GM18507 (cell line): ENCODE measurements at regions not wholly inside any gene's neighbourhood (a gene's known extent, or its start where the extent isn't known, plus 50 kb on each side); places are given as distances from the start of the nearest gene placed in this dataset.
"Not testable (repeated sequence)": the region's sequence is repeated elsewhere in the genome, so short reads cannot be mapped to it uniquely, and the experiment has no call there.

ENCODE experiments used
- DNase-seq: peaks from one replicate; pipeline ENCODE4 v3.0.0; 2011; ENCODE audit warnings: low read depth; ENCODE audit not compliant: insufficient read length; ENCODE audit errors: extremely low spot score
- FAIRE-seq: peaks from 2 replicates; lab custom pipeline; 2011; peaks lifted over from hg19 to GRCh38; lab: Jason Lieb, UNC

DNA sequence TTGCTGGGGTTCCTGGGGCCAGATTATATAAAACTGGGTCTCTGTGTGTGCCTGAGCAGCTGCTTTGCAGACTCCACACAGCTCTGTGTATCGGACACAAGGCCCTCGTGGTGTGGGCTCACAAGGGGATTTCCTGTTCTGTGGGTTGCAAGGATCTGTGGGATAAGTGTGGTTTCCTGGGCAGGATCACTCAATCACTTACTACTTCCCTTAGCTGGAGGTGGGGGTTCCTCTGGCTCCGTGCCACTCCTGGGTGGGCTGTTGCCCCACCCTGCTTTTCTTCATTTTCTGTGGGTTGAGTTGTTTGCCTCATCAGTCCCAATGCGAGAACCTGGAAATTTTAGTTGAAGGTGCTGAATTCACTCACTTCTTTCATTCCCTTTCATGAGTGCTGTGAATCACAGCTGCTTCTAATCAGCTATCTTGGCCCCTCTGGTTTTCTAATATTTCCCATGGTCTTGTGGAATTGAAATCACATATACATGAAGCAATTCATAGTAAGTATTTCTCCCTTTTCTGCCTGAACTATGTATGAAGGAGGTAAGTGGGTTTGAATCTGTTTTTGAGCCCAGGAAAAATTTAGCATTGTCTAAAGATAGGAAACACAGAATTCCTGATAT is 196.3 kb downstream of the DCDC2C start:
- FAIRE-seq, result no peak
- DNase-seq, result no peak

GRCh38 chr2:3902131-3902530 is 198.8 kb downstream of the DCDC2C start:
- DNase-seq (no peak), FAIRE-seq (no peak)

GRCh38 chr2:3904061-3904460 is 200.7 kb downstream of the DCDC2C start:
- no peak for FAIRE-seq
- no peak for DNase-seq

DNA sequence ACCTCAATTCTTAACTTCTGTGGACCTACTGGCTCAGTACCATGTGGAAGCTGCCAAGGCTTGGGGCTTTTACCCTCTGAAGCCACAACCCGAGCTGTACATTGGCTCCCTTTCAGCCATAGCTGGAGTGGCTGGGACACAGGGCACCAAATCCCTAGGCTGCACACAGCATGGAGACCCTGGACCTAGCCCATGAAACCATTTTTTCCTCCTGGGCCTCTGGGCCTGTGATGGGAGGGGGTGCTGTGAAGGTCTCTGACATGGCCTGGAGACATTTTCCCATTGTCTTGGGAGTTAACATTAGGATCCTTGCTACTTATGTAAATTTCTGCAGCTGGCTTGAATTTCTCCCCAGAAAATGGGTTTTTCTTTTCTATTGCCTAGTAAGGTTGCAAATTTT is 205.1 kb downstream of the DCDC2C start:
- DNase-seq, FAIRE-seq: not testable (repeated sequence)

DNA sequence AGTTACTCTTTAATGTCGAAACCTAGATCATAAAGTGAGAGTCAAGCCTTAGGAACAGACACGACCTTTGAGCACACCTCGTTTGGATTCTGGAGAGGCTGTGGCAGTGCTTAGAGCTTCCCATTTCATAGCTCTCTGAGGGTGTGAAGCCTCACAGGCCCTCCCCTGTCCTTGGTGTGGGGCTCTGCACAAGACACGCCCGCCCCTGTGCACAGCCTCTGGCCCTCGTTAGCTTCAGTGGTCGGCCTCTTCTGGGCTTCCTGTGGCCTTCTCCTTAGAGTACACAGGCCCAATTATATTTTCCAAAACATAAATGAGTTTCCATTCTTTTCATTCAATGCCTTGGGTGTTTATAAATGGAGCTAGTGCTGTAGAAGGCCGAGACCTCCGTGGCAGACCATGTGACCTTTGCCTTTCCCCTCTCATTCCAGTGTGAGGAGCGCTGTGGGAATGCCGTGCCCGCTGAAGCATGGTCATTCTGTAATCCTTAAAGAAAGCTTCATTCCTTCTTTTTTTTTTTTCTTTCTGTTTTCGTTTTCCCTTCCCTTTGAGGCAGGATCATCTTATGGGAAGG is 208.6 kb downstream of the DCDC2C start:
- DNase-seq (no peak), FAIRE-seq (no peak)

DNA sequence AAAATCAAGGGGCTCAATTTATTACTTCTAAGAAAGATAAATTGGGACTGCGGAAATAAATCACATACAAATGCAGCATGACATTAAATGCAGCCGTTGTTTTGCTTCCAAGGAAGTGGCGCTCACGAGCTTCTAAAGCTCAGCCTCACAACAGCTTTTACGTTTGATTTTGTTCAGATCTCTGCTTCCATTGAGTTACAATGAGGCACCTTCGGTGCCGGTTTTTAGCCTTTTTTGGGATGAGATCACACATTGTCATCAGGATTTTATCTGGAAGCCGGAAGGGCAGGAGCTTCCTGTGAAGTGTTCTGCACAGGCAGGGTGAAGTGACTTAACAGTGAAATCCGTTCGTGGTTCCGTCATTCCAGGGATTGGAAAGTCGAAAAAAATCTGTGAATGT is 209.8 kb downstream of the DCDC2C start:
- DNase-seq, result no peak
- FAIRE-seq, result no peak

DNA sequence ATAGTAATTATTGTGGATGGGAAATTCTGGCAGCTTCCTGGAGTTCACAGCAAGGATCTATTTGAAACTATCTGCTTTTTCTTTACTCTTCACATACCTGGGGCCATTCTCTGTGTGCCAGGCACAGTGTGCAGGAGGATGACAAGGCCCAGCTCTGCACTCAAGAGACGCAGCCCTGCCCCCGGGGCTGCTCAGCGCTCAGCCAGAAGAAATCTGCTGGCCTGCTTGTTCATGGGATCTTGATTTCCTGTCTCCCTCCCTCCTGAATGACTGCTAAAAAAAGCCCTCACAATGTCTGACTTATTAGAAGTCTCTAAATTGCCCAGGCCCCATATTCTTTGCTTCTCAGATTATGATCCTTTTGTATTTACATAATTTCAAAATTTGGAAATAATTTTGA is 210.9 kb downstream of the DCDC2C start:
- DNase-seq, result no peak
- no peak for FAIRE-seq

GRCh38 chr2:3927031-3927430 is 223.7 kb downstream of the DCDC2C start:
- no peak for DNase-seq

GRCh38 chr2:3929374-3929773 is 226.0 kb downstream of the DCDC2C start:
- DNase-seq (no peak), FAIRE-seq (no peak)

More at GRCh38 chr2:3927031-3927430, 223.7 kb downstream of the DCDC2C start:
- no peak for FAIRE-seq

DNA sequence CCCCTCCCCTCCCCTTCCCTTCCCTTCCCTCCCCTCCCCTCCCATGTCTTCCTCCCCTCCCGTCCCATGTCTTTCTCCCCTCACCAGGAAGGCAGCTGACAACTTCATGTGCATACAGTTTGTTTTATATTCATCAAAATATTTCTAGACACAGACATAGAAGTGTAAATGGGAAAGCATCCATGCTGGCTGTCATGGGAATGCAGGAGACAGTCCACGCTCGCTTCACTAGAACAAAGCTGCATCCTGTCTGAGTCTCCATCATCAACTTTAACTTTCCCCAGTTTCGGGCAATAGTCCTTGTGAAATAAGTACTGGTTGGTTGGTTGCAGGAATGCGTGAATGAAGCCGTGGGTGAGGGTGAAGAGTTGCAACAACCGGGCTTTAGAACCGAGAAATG is 226.9 kb downstream of the DCDC2C start:
- FAIRE-seq (no peak), DNase-seq (no peak)

- DNase-seq (no peak), FAIRE-seq (no peak)
These were observed 237.3 kb downstream of the DCDC2C start for GRCh38 chr2:3940661-3941060.

GRCh38 chr2:3942841-3943240 is 239.5 kb downstream of the DCDC2C start:
- FAIRE-seq (no peak), DNase-seq (no peak)

DNA sequence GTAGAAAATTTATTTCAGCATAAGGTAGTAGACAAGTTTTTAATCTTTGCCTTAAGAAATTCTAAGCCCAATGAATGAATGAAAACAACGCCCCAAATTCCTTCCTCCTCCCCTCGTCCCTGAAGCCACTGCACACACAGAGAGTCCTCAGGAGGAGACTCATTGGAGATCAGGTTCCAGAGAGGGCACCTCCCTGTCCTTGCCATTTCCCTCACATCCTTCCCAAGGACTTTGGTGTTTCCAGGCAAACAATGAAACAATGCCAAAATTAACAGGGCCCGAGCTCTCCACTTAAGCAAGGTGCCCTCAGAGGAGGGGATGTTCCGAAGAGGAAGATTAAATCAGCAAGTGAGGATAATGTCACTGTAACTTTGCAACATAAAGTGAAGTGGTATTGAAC is 240.7 kb downstream of the DCDC2C start:
- FAIRE-seq, result no peak
- DNase-seq, result no peak

DNA sequence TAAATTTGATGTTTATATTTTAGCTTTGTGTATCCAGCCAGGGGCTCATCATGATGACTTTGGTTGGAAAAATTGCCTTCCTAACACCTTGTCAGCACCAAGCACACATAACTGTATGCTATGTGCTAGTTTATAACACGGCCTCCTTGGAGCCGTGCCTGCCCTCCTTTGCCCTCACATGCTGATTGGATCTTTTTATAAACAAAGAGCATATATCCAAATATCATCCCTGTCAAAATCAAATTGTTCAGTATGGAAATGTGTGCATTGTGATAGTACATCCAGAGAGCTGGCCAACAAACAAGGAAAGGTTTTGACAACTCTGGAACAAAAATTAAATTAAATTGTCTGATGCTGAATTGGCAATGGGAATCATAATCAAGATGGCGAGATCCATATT is 241.5 kb downstream of the DCDC2C start:
- DNase-seq (no peak), FAIRE-seq (no peak)

- DNase-seq, result no peak
- no peak for FAIRE-seq
These were observed 244.8 kb downstream of the DCDC2C start for GRCh38 chr2:3948191-3948590.

- DNase-seq (no peak), FAIRE-seq (no peak)
These were observed 248.0 kb downstream of the DCDC2C start for GRCh38 chr2:3951131-3951954.

GRCh38 chr2:3952866-3953516 is 249.6 kb downstream of the DCDC2C start:
- FAIRE-seq (no peak), DNase-seq (no peak)

DNA sequence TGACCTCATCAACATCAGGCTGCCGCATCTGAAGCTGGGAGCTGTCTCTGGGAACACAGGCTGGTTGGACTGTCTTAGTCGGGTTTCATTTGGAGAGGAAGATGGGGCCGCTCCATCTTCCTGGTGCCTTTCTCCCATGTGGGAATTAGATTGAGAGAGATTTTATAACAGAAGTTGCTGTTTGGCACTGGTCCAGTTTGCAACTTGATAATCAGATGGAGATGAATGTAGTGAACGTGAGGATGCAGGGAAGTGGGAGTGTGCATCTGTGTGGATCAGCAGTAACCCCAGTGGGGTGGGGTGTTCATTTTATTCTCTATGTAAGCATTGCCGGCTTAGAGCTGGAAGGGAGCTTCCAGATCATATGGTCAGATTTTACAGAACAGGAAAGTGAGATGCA is 250.9 kb downstream of the DCDC2C start:
- DNase-seq, result no peak
- no peak for FAIRE-seq

- DNase-seq, result no peak
- FAIRE-seq, result no peak
These were observed 253.0 kb downstream of the DCDC2C start for GRCh38 chr2:3956406-3956805.

DNA sequence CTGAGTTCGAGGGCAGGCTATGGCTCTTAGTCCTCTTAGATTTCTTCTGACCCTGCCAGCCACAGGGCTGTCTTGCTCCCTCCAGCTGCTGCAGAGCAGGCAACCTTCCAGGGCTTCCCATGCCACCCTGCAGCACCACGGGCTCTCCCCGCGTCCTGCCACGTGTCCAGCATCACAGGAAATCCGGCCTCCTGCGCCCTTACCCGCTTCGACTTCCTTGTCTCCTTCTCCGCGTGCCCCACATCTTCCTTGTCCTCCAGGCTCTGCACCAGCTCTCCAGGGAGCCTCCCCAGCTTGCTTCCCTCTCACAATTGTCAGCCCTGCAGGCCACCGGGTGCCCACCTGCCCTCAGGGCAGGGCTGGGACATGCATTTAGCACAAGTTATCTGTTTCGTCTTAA is 253.5 kb downstream of the DCDC2C start:
- no peak for FAIRE-seq

More for the DNA sequence above, 253.5 kb downstream of the DCDC2C start:
- DNase-seq, result no peak
